Muscle layer of duodenum (tissue), 2 donors: ENCODE measurements at regions not wholly inside any gene's neighbourhood (a gene's known extent, or its start where the extent isn't known, plus 50 kb on each side); places are given as distances from the start of the nearest gene placed in this dataset.
"Not testable (repeated sequence)": the region's sequence is repeated elsewhere in the genome, so short reads cannot be mapped to it uniquely, and the experiment has no call there.

Experiments
- H3K27ac ChIP-seq: one replicate; pipeline ENCODE4 v1.7.0; 2013; ENCODE audit warnings: mild to moderate bottlenecking, low read length
- H3K27me3 ChIP-seq: one replicate; pipeline ENCODE4 v1.7.0; 2013; ENCODE audit warnings: low read depth, mild to moderate bottlenecking, control low read depth, low read length
- H3K36me3 ChIP-seq, 2 donors: one replicate each; pipeline ENCODE4 v1.7.0; 2013; ENCODE audit warnings: low read length in 2 of 2, control low read depth in 1 of 2, mild to moderate bottlenecking in 1 of 2; ENCODE audit not compliant: insufficient read depth in 2 of 2, control insufficient read depth in 1 of 2
- H3K4me1 ChIP-seq, 2 donors: one replicate each; pipeline ENCODE4 v1.7.0; 2013; ENCODE audit warnings: low read length in 2 of 2, mild to moderate bottlenecking in 2 of 2, control low read depth in 1 of 2, moderate library complexity in 1 of 2; ENCODE audit not compliant: insufficient read depth in 2 of 2, control insufficient read depth in 1 of 2
- H3K4me3 ChIP-seq, 2 donors: one replicate each; pipeline ENCODE4 v1.7.0; 2013; ENCODE audit warnings: low read length in 2 of 2, low read depth in 1 of 2, mild to moderate bottlenecking in 1 of 2
- H3K9me3 ChIP-seq, 2 donors: one replicate each; pipeline ENCODE4 v1.7.0; 2013; ENCODE audit warnings: low read length in 2 of 2, control low read depth in 1 of 2, mild to moderate bottlenecking in 1 of 2; ENCODE audit not compliant: control insufficient read depth in 1 of 2
- donor health status: healthy.

- H3K9me3 ChIP-seq, result no peaks in the 10 kb centered on the region
- peaks cover 0 to 13% of the 10 kb centered on the region in 2 donors for H3K4me1 ChIP-seq
- H3K36me3 ChIP-seq, result no peaks in the 10 kb centered on the region
- H3K27ac ChIP-seq, result peak overlapping the region; percentile 74
- H3K4me3 ChIP-seq, result peak overlapping the region; percentile 63 to 71
- no peaks in the 10 kb centered on the region for H3K27me3 ChIP-seq
These were observed 87.0 kb upstream of the BLID start for GRCh38 chr11:122202951-122203456.

- Histone ChIP-seq H3K27me3 (no peaks in the 10 kb centered on the region), H3K4me1 (peaks cover 3 to 7% of the 10 kb centered on the region in 2 donors), H3K9me3 (no peaks in the 10 kb centered on the region), H3K27ac (peak overlapping the region; percentile 74), H3K4me3 (peak overlapping the region; percentile 63 to 71), H3K36me3 (peaks cover 0 to 2% of the 10 kb centered on the region in 2 donors)
These were observed 86.3 kb upstream of the BLID start for GRCh38 chr11:122202161-122202950.

DNA sequence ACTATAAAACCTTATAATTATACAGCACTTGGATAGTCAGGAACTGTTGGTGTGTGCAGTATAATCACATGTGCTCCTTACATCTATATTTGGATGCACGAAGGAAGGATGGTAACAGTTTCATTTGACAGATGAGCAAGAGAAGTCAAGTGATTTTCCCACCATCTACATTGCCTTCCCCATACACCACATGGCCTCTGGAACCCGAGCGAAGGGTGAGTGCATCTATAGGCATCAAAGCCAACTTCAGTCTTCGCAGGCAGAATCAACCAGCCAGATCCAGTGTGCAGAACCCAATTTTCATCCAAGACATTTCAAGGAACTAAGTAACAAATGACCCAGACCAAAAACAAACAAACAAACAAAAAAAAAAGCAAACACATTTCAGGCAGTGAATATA, 85.1 kb upstream of the BLID start:
- Histone ChIP-seq H3K9me3 (no peaks in the 10 kb centered on the region), H3K4me3 (peak overlapping the region; percentile 28 to 46), H3K4me1 (peaks cover 5% of the 10 kb centered on the region in 2 donors), H3K27me3 (no peaks in the 10 kb centered on the region), H3K27ac (no peak overlapping the region), H3K36me3 (peaks cover 0 to 4% of the 10 kb centered on the region in 2 donors)

DNA sequence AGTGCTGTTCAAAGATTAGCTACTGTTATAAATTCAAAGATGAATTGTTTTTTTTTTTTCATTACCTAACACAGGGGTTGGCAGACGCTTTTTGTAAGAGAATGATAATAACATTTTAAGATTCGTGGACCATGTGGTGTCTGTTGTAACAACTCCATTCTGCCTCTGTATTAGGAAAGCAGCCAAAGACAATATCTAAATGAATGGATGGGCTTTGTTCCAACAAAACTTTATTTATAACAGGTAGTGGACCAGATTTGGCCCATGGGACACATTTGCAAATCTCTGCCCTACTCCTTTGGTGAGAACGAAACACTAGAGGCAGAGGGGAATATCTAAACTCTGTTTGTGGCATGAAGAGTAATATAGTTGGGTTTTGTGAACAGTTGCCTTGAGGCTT, 83.6 kb upstream of the BLID start:
- H3K4me1 ChIP-seq, result peaks cover 5% of the 10 kb centered on the region in 2 donors
- no peak overlapping the region for H3K27ac ChIP-seq
- no peak overlapping the region for H3K4me3 ChIP-seq
- H3K27me3 ChIP-seq, result no peaks in the 10 kb centered on the region
- H3K9me3 ChIP-seq, result no peaks in the 10 kb centered on the region
- peaks cover 0 to 4% of the 10 kb centered on the region in 2 donors for H3K36me3 ChIP-seq

- Histone ChIP-seq H3K4me1 (peaks cover 5 to 7% of the 10 kb centered on the region in 2 donors), H3K36me3 (peaks cover 0 to 4% of the 10 kb centered on the region in 2 donors), H3K4me3 (no peak overlapping the region), H3K9me3 (no peaks in the 10 kb centered on the region), H3K27ac (peak overlapping the region; percentile 48), H3K27me3 (no peaks in the 10 kb centered on the region)
These were observed 82.4 kb upstream of the BLID start for GRCh38 chr11:122198291-122198983.

- H3K9me3 ChIP-seq, result no peaks in the 10 kb centered on the region
- H3K27me3 ChIP-seq, result no peaks in the 10 kb centered on the region
- H3K4me1 ChIP-seq, result peaks cover 5 to 10% of the 10 kb centered on the region in 2 donors
- H3K4me3 ChIP-seq, result no peak overlapping the region
- peak overlapping the region; percentile 48 for H3K27ac ChIP-seq
- peaks cover 0 to 4% of the 10 kb centered on the region in 2 donors for H3K36me3 ChIP-seq
These were observed 81.3 kb upstream of the BLID start for GRCh38 chr11:122197066-122197987.

- Histone ChIP-seq H3K9me3 (no peaks in the 10 kb centered on the region), H3K36me3 (peaks cover 0 to 4% of the 10 kb centered on the region in 2 donors), H3K27me3 (no peaks in the 10 kb centered on the region), H3K4me1 (peaks cover 5 to 6% of the 10 kb centered on the region in 2 donors), H3K27ac (no peak overlapping the region), H3K4me3 (no peak overlapping the region)
These were observed 79.8 kb upstream of the BLID start for GRCh38 chr11:122195790-122196189.

DNA sequence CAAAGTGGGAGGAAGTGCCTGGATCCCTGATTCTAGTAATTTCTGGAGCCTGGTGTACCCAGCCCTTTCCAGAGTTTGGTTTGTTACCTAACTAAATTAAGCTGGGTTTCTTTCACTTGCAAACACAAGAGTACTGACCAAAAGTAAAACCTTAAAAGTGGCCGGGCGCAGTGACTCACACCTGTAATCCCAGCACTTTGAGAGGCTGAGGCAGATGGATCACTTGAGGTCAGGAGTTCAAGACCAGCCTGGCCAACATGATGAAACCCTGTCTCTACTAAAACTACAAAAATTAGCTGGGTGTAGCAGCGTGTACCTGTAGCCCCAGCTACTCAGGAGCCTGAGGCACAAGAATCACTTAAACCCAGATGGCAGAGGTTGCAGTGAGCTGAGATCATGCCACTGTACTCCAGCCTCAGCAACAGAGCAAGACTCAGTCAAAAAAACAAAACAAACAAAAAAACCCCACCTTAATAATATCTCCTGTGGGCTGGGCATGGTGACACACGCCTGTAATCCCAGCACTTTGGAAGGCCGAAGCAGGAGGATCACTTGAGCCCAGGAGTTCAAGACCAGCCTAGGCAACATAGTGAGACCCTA, 78.0 kb upstream of the BLID start:
- H3K4me3 ChIP-seq, H3K27ac ChIP-seq, H3K36me3 ChIP-seq, H3K27me3 ChIP-seq, H3K4me1 ChIP-seq, H3K9me3 ChIP-seq: not testable (repeated sequence)

- no peaks in the 10 kb centered on the region for H3K9me3 ChIP-seq
- H3K4me3 ChIP-seq, result no peak overlapping the region
- H3K4me1 ChIP-seq, result peaks cover 5% of the 10 kb centered on the region in 2 donors
- H3K36me3 ChIP-seq, result peaks cover 0 to 4% of the 10 kb centered on the region in 2 donors
- no peaks in the 10 kb centered on the region for H3K27me3 ChIP-seq
- no peak overlapping the region for H3K27ac ChIP-seq
These were observed 77.4 kb upstream of the BLID start for GRCh38 chr11:122193457-122193856.

DNA sequence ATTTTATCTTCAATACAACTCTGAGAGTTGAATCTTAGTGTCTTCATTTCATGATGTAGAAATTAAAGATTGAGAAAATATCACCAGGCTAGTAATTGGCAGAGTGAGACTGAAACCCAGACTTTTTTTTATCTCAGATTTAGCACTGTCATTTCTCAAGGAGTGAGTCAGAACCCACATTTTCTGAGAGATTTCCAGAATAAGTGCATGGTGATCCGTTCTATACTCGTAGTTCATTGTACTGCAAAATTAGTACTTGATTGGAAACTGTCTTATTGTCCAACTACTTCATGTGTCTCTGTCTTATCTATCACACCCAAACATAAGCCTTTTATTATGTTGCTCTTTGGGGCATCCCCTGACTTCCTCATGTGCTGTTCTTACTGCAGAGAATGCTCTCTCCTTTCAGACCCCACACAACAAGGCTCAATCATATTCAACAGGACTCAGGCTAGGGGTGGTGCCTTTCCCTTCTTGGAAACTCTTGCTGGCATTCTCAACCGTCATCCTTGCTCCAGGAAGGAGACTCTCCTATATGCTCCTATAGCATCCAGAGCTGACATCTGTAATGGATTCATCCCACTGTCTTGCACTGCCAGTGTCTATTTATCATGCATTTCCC, 76.7 kb upstream of the BLID start:
- Histone ChIP-seq H3K9me3 (no peaks in the 10 kb centered on the region), H3K27me3 (no peaks in the 10 kb centered on the region), H3K4me1 (peaks cover 5% of the 10 kb centered on the region in 2 donors), H3K36me3 (peaks cover 0 to 4% of the 10 kb centered on the region in 2 donors), H3K27ac (no peak overlapping the region), H3K4me3 (no peak overlapping the region)
